Natural killer cell (primary cell): ENCODE measurements at regions not wholly inside any gene's neighbourhood (a gene's known extent, or its start where the extent isn't known, plus 50 kb on each side); places are given as distances from the start of the nearest gene placed in this dataset.

Experiments
- ATAC-seq, 3 donors: fragments of 150-1000 bp in 2 of 3; fragments of 200-7000 bp in 1 of 3; cut with Tn5 transposase; 1 replicate in 1 of 3; 2 replicates in 2 of 3; pipeline ENCODE4 v1.10.0; 2021; ENCODE audit warnings: mild to moderate bottlenecking in 2 of 3, moderate library complexity in 2 of 3
- DNase-seq, 2 donors: peaks; one replicate each; pipeline versions ENCODE4 v3.0.0 to v3.0.0-alpha.2; 2013 to 2021; ENCODE audit warnings: mixed read lengths in 1 of 2
- H3K27ac ChIP-seq: one replicate; pipeline ENCODE4 v1.5.1; 2013; ENCODE audit warnings: mild to moderate bottlenecking, low read length
- H3K27me3 ChIP-seq: one replicate; pipeline ENCODE4 v1.6.1; 2013; ENCODE audit warnings: low read length; ENCODE audit not compliant: control insufficient read depth, insufficient read depth
- H3K36me3 ChIP-seq: one replicate; pipeline ENCODE4 v1.6.1; 2013; ENCODE audit warnings: low read length; ENCODE audit not compliant: control insufficient read depth, insufficient read depth
- H3K4me1 ChIP-seq: one replicate; pipeline ENCODE4 v1.6.1; 2013; ENCODE audit warnings: low read length; ENCODE audit not compliant: control insufficient read depth, insufficient read depth
- H3K4me3 ChIP-seq: one replicate; pipeline ENCODE4 v1.5.1; 2013; ENCODE audit warnings: low read length
- H3K9me3 ChIP-seq: one replicate; pipeline ENCODE4 v1.6.1; 2013; ENCODE audit warnings: low read length; ENCODE audit not compliant: control insufficient read depth, insufficient read depth
- H3K27ac Mint-ChIP-seq, 2 donors: one replicate each; pipeline ENCODE4 v1.8.0; 2022; ENCODE audit warnings: mild to moderate bottlenecking in 2 of 2, mixed read lengths in 2 of 2, moderate library complexity in 1 of 2
- H3K27me3 Mint-ChIP-seq, 2 donors: one replicate each; pipeline ENCODE4 v1.8.0; 2022; ENCODE audit warnings: low read depth in 2 of 2, mixed read lengths in 2 of 2
- H3K36me3 Mint-ChIP-seq: one replicate; pipeline ENCODE4 v1.8.0; 2022; ENCODE audit warnings: mixed read lengths
- H3K4me1 Mint-ChIP-seq, 2 donors: one replicate each; pipeline ENCODE4 v1.8.0; 2022; ENCODE audit warnings: mixed read lengths in 2 of 2
- H3K4me3 Mint-ChIP-seq: one replicate; pipeline ENCODE4 v1.8.0; 2022; ENCODE audit warnings: mild to moderate bottlenecking, moderate library complexity, mixed read lengths
- H3K9me3 Mint-ChIP-seq, 2 donors: one replicate each; pipeline ENCODE4 v1.8.0; 2022; ENCODE audit warnings: mixed read lengths in 2 of 2
- CTCF ChIP-seq: fragments of 200-600 bp; IDR thresholded peaks from one replicate; pipeline ENCODE4 v1.8.0; 2022; ENCODE audit warnings: antibody characterized with exemption
- WGBS: methylation state at CpG from one replicate; pipeline ENCODE4 v1.1.7; 2013; ENCODE audit warnings: missing lambda C conversion rate; ENCODE audit not compliant: insufficient coverage; 5-methylcytosine and 5-hydroxymethylcytosine counted together
- intact Hi-C: fragments of 100-400 bp; cut with micrococcal nuclease; formaldehyde crosslinking; loops from one replicate; pipeline ENCODE4 v1.14.2; 2022

- intact Hi-C loops = no loop called here
- DNase-seq = no peak
- no peaks in the 10 kb centered on the region for H3K9me3 ChIP-seq
- no peak overlapping the region for H3K27ac ChIP-seq
- no peak for TF ChIP-seq CTCF
- H3K4me1 ChIP-seq = no peaks in the 10 kb centered on the region
- no peak for ATAC-seq
- Mint-ChIP-seq H3K4me3 (no peak overlapping the region), H3K36me3 (no peaks in the 10 kb centered on the region), H3K9me3 (no peaks in the 10 kb centered on the region), H3K27ac (no peak overlapping the region), H3K27me3 (no peaks in the 10 kb centered on the region), H3K4me1 (no peaks in the 10 kb centered on the region)
- H3K36me3 ChIP-seq = no peaks in the 10 kb centered on the region
- H3K4me3 ChIP-seq = no peak overlapping the region
- no peaks in the 10 kb centered on the region for H3K27me3 ChIP-seq
- 63% methylated on average over 3 of the region's 3 CpGs for WGBS
Observed at GRCh38 chr2:129733041-129733440, 246.4 kb upstream of the RAB6C start.

- Mint-ChIP-seq H3K27me3 (no peaks in the 10 kb centered on the region), H3K4me1 (no peaks in the 10 kb centered on the region), H3K9me3 (no peaks in the 10 kb centered on the region), H3K27ac (no peak overlapping the region), H3K4me3 (no peak overlapping the region), H3K36me3 (no peaks in the 10 kb centered on the region)
- ATAC-seq (no peak), DNase-seq (no peak)
- no peaks in the 10 kb centered on the region for H3K4me1 ChIP-seq
- H3K27ac ChIP-seq = no peak overlapping the region
- H3K4me3 ChIP-seq = no peak overlapping the region
- H3K9me3 ChIP-seq = no peaks in the 10 kb centered on the region
- H3K27me3 ChIP-seq = no peaks in the 10 kb centered on the region
- WGBS = 75% methylated on average over 2 of the region's 2 CpGs
- no peak for TF ChIP-seq CTCF
- intact Hi-C loops = no loop called here
- H3K36me3 ChIP-seq = no peaks in the 10 kb centered on the region
Observed at GRCh38 chr2:129733579-129733978, 245.9 kb upstream of the RAB6C start.

GRCh38 chr2:129734343-129735034 lies 245.0 kb upstream of the RAB6C start:
- Mint-ChIP-seq H3K4me1 (no peaks in the 10 kb centered on the region), H3K9me3 (no peaks in the 10 kb centered on the region), H3K4me3 (no peak overlapping the region), H3K27ac (no peak overlapping the region), H3K36me3 (no peaks in the 10 kb centered on the region), H3K27me3 (no peaks in the 10 kb centered on the region)
- Histone ChIP-seq H3K4me3 (no peak overlapping the region), H3K9me3 (no peaks in the 10 kb centered on the region), H3K27me3 (no peaks in the 10 kb centered on the region), H3K27ac (no peak overlapping the region), H3K36me3 (no peaks in the 10 kb centered on the region), H3K4me1 (no peaks in the 10 kb centered on the region)
- DNase-seq (no peak), ATAC-seq (no peak)
- TF ChIP-seq CTCF = no peak
- intact Hi-C loops = no loop called here
- WGBS = 93% methylated on average over 9 of the region's 10 CpGs

- no peak overlapping the region for H3K27ac Mint-ChIP-seq
- DNase-seq (no peak), ATAC-seq (no peak)
- H3K9me3 Mint-ChIP-seq = no peaks in the 10 kb centered on the region
- intact Hi-C loops = no loop called here
- H3K36me3 ChIP-seq = no peaks in the 10 kb centered on the region
- no peaks in the 10 kb centered on the region for H3K4me1 ChIP-seq
- H3K4me3 ChIP-seq = no peak overlapping the region
- H3K4me1 Mint-ChIP-seq = no peaks in the 10 kb centered on the region
- TF ChIP-seq CTCF = no peak
- peaks cover 0 to 7% of the 10 kb centered on the region in 2 donors for H3K27me3 Mint-ChIP-seq
- no peak overlapping the region for H3K27ac ChIP-seq
- no peaks in the 10 kb centered on the region for H3K36me3 Mint-ChIP-seq
- H3K9me3 ChIP-seq = no peaks in the 10 kb centered on the region
- 89% methylated on average over 5 of the region's 6 CpGs for WGBS
- no peak overlapping the region for H3K4me3 Mint-ChIP-seq
- no peaks in the 10 kb centered on the region for H3K27me3 ChIP-seq
Observed at GRCh38 chr2:129735576-129735975, 243.9 kb upstream of the RAB6C start.
